ENCODE measurements at regions not wholly inside any gene's neighbourhood (a gene's known extent, or its start where the extent isn't known, plus 50 kb on each side); places are given as distances from the start of the nearest gene placed in this dataset.
"Not testable (repeated sequence)": the region's sequence is repeated elsewhere in the genome, so short reads cannot be mapped to it uniquely, and the experiment has no call there.

DNA sequence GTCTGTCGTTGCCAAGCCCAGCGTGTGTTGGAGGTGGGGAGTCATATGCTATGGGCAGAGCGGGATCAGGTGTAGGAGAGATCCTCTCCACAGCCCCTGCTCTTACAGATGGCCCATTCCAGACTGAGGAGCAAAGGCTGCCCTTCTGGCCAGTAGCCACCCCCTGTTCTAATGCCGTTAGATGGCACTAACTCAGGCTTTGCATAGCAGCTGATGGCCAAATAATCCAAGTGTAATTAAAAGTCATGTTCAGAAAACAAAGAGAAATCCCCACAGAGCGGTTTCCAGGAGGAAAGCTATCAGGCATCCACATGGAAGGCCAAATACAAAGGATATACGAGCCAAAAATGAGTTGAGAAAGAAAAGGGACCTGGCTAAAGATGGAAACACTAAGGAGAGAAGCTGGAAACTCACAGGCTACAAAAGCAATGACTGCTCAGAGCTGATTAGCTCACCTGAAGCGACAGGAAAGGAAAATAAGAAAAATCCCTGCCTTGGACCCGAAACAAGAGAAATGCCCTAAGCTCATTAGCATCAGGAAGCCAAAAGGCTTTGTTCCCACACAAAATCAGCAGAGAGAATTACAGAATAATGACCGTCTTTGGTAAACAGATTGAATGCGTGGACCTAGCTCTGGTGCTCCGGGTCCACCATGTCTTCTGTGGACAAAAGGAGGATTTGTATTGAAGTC is 1002.4 kb upstream of the KLHL29 start:
- no peak for DNase-seq

DNA sequence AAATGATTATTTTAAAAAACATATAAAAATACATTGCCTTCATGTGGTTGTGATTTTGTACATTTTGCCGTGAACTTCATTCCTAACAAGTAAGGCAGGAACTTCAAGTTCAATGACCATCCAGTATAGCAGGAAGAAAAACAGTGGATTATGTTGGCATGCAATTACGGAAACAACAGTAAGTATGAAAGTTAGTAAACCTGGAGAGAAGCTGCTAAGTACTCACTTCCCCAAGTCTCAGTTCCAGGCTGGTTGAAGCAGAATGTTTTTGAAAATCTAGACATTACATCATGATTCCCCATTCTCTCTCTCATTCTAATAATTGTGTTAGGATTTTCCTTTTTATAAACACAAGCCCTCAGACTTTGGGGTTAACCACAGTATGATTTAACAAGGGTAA is 987.1 kb upstream of the KLHL29 start:
- DNase-seq, result no peak

DNA sequence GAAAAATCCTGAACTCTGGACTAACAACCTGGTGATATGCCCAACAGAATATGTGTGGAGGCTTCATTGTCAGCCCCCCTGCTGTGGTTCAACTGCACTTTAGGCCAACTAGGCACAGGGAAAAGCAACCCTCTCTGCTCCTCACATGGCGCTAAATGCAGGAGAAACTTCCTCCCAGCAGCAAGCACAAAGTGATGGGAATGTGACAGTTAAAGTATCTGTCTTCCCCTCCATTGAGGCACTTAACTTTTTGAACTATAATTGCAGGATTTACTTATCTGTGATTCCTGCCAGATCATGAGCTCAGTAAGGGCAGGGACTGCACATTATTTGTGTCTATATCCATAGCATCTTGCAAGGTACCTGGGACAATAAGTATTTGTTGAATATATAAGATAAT is 981.2 kb upstream of the KLHL29 start:
- no peak for DNase-seq

DNA sequence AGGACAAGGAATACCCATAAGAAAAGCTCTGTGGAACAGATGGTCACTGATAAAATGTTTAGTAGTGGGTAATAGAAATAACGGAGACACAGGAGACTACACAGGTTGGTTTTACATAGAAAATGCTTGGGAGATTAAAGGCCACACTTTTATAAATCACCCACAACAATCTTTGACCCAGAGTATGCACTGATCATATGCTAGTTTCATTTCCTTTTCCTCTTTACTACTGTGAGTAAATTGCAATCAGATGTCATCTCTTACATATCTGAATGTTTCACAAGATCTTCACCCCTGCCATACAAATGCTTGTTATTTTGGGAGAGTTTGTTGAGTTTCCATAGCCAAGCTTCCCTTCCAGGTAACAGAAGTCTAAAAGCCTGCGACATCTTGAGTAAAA is 978.4 kb upstream of the KLHL29 start:
- no peak for DNase-seq

DNA sequence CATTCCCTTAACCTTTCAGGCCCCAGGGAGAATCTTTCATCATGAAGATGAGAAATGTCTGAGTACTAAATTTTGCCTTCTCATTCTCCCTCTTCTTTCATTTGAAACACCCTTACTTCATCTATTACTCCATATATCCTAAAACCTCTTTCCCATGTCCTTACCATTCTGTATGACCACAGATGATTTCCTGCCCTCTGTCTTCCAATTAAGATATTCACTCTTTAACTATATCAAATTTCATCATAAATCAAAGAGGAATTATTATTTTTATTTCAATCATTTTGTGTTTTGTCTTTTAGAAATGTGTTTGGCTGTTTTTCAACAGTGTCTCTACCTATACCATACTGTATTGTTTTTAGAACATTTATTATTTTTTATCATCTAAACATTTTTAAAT is 964.9 kb upstream of the KLHL29 start:
- no peak for DNase-seq

DNA sequence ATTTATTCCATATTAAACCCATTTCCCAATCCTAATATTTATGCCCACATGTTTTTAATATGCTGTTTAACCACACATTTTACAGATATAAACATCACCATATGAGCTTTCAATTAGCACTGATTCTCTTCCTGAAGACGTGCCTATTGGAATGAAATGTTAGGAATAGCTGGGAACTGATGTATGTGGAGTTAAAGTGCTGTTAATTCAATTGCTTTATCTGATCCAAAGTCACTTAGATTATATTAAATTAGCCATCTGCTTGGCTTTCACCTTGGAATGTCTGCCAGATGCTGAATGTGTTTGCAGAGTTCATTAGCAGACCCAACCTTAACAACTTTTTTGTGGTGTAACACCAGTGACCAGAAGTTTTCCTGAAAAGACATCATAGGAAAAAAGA is 942.9 kb upstream of the KLHL29 start:
- DNase-seq, result no peak

DNA sequence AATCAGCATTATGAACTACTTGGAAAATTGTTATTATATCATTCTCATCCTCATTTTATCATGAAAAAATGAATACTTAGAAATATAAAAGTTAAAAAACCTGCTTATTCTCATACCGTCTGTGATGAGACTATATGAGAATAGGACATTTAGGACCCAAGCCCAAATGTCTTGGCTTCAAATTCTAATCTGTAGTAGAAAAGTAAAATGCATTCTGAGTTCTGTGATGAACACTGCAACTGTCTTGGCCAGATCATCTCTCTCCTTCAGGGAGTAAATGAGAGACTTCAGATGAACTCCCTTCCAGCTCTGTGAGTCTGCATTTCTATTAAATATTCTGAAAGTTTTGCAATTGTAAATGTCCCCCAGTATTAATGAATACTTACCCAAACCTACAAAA is 940.7 kb upstream of the KLHL29 start:
- DNase-seq, result no peak

DNA sequence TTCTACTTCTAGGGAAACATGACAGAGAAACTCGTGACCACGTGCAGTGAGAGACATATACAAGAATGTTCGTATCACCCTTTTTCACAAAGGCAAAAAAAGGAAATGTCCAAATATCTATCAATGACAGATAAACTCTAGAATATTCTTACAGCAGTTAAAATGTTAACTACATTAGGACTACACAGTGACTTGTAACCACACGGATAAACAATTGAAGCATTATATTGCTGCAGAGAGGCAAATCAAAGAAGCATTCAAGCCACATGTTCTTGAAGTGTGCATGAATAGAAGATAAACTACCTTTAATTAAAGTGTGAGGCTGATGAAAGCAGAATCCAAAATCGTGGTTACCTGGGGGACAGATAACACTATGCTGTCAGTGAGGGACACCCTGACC is 935.3 kb upstream of the KLHL29 start:
- no peak for DNase-seq

DNA sequence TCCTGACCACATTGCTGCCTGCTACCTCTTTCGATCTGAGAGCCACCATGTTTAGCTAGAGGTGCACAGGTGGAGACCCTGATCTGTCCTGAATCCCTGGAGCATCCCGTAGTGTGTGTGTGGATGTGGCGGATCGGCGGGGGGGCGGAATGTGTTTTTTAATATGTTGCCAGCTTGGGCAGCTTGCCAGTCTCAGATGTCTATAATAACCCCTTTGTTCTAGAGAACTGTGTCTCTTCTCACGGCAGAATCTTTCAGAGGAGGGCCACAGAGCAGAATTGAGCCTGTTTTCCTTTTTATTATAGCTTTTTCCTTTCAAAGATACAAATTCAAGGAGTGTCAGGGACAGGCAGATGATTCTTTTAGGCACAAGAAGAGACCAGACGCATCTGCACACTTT is 934.1 kb upstream of the KLHL29 start:
- peak; percentile 11 for DNase-seq

DNA sequence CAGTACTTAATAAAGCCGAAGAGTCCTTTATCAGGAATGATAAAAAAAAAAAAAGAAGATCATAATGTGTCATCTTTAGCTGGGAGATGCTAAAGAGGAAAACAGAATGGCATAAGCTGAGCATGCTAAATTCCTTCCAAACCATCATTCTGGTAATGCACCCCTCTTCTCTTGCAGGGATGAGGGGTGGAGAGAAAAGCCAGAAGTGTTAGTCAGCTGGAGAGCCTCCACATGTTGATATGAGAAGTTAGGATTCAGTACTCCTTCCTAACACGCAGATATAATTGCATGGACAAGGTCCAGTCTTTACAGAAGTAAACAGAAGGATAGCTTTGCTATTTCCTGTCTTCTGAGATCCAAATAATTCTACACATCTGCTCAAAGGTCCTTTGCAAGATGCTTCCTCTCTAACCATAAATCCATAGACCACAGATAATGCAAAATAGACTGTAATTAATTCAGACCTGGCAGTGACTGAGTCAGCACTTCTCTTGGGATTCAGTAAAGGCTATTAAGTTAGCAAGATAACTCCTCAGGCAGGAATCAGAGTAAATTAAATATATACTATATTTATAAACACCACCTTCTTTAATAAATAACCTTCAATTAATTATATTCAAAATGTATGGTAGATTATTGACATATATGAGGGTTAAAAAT is 930.0 kb upstream of the KLHL29 start:
- no peak for DNase-seq

DNA sequence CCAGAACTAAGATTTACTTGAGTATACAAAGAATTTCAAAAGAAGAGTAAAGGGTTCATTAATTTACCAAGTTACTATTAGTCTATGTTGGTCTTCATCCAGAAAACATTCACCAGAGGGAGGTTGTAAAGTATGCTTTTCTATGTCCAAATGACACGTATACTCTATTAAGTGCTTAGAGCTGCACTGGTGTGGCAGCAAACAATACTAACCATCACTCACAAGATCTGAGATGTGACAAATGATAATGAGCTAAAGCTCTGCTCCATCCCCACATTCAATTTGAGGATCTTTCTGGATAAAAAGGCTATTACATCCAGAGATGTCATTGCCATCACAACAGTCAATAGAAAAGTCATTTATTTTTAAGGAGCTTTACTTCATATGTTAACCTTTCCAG is 926.5 kb upstream of the KLHL29 start:
- DNase-seq, result no peak

DNA sequence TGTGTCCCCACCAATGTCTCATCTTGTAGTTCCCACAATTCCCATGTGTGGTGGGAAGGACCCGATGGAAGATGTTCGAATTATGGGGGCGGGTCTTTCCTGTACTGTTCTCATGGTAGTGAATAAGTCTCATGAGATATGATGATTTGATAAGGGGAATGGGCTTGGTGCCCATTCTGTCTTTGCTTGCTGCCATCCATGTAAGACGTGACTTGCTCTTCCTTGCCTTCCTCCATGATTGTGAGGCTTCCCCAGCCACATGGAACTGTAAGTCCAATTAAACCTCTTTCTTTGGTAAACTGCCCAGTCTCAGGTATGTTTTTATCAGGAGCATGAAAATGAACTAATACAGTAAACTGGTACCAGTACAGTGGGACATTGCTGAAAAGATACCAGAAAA is 909.9 kb upstream of the KLHL29 start:
- DNase-seq, result not testable (repeated sequence)

DNA sequence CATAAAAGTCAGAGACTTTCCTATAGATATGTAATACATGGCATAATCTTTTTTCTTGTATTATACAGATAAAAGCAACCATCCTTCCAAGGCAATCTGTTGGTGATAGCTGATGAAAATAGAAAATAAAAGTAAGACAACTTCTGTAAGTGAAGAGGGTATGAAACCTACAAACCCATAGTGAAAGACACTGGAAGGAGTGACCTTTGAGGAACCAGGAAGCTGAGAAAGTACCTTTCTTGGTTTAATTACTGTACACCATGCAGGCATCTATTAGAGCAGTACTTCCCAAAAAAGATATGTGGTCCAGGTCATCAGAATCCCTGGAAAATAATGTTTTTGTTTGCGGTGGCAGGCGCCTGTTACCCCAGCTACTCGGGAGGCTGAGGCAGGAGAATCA is 906.6 kb upstream of the KLHL29 start:
- no peak for DNase-seq

DNA sequence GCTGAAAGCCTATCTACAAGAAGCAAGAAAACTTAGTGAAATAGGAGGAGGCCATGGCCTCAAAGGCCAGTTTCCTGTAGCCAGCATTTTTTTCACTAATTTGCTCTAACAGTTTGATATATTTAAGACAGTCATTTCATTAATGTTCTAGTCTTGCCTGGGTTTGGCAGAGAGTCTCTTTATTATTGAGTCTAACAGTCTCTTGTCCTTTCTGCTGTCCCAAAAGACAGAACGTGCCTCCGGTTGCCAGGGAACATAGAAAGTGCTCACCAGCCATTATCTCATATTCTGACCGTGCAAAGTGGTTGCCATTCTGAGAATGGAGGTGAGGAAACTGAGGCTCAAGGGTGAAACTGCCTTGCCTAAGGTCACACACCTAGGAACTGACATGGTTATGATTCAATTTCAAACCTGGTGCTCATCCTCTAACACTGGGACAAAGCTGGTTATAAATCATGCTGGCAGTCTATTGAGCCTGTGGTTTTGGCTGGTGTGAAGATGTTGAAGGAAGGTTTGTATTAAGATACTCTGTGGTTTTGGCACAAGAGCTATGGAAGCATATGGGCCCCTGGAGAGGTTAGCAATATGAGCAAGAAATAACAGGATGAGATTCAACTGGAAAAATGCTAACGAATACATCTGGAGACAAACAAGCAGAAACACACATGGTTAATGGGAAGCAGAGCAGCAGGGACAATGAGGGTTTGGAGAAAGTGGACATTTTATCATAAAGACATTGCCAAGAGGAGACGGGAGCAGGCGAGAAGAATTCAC is 903.3 kb upstream of the KLHL29 start:
- DNase-seq, result no peak

DNA sequence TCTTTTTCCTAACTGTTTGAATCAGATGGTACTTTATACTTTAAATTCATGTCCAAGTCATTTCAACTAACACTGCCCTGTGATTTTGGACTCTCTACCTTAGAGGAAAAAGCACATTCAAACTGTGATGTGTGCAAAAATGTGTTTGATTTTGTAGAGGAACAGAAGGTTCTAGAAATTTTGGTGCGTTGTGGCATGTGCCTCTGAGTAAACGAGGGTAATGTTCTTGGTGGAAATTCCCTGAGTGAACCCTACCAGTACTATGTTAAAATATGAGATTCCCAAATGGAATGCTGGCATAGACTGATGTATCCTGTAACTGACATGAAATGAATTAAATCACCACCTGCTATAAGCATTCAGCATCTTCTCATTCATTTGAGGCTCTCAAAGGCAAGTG is 901.9 kb upstream of the KLHL29 start:
- no peak for DNase-seq

DNA sequence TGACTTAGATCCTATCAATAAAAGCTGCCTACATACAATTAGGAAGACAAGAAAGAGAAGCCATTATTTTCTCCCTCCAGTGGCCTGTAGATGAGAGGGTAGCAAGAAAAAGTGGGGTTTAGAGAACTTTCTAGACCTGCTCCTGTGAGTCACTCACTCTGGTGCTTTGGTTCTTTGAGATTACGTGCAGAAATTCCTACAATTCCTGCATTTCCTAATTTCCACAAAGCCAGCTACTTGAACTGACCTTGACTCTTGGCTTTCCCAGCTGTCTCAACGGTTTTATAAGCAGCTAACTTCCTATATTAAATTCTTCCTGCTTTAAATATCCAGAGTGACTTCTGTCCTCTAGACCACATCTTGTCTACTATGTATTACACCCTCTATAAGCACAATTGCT is 899.5 kb upstream of the KLHL29 start:
- DNase-seq, result no peak

DNA sequence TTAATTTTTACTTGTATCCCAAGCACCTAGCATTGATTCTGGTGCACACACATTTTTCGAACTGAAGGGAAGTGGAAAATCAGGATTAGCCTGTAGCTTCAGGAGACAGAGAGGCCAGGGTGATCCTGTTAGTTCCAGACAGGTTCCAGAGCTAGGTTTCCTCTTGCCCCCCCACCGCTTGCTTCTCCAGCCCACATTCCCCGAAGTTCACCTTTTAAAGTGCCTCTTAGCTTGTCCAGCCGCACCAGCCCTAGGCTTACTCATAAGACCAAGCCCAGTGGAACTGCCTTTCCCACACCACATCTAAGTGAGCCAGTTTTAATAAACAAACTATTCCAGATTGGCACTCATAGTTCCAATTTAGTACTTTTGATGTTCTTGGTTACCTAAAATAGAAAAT is 898.6 kb upstream of the KLHL29 start:
- no peak for DNase-seq

DNA sequence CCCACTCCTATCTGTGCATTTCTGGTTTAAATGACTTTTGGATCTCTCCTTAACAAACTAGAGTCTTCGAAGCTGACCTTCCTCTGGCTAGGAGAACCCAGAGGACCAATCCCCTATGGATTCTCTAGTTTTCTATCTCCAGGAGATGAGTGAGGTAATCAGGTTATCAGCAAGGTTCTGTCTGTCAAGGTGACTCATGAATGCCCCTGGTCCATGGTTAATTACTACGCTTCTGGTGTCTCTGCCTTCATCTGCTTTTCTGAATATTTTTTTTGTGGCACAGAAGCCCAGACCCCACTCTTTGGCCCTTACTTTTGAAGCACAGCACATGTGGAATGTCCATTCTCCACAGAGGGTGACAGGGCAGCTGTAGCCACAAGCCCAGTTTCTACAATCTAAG is 897.9 kb upstream of the KLHL29 start:
- no peak for DNase-seq

DNA sequence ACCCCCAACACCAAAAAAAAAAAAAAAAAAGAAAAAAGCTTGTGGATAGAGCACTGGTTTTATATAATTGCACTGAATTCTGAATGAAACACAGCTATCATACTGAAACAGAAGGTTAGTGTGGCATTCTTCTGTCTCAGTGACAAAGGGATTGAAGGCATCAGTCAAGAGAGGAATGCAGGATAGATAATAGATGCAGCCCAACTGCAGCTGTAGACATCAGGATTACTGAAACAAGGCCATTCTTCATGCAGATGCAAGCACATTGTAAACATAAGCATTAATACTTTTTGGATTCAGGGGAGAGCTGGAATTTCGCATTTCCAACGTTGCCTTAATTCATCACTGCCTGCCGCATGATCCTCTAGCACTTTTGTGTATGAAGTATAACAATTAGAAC is 897.4 kb upstream of the KLHL29 start:
- no peak for DNase-seq

DNA sequence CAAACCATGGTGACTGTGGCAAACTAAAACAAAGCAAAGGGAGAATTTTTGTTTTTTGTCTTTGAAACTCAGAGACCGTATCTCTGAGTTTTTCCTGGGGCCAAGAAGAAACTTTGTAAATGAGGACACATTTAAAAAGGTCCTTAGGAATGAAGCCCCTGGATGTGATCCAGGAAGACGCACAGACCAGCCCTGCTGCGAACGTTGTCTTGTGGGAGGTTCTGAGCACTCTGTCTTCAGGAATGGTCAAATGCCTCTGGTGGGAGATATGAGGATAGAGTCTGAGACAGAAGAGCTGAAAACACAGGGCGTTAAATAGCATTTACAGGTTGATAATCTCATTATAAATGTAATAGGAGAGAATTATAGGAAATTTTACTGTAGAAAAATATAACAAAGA is 893.5 kb upstream of the KLHL29 start:
- DNase-seq, result no peak

DNA sequence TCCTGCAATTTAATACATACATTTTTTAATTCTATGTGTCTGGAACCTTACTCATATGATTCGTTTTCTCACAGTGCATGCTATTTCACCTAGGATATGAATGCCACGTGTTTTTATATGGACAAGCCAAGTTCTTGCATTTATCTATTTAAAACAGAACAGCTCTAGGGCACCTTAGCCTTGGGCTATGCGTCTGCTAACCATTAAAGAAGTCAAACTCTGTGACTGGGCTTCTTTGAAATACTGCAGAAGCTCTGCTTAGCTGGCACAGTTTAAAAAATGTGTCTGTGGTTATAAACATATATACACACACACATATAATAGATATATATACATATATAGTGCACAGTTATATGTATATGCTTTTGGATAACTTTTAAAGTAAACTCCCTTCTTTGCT is 890.8 kb upstream of the KLHL29 start:
- DNase-seq, result no peak

DNA sequence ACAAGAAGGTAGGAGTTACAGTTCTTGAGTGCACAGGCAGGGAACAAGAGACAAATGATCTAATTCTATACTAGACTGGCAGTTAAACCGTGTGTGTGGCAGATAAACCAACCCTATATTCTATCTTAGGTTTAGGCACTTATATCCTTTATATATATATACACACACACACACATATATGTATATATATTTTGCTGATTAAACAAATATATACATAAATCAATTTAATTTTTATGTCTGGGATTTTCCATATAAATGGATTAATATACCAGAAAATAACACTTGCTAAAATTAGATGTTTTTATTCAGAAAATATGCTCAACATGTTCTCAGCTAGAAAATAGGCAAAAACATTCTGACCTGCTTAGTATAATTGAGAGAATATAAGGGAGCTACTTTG is 887.9 kb upstream of the KLHL29 start:
- no peak for DNase-seq

DNA sequence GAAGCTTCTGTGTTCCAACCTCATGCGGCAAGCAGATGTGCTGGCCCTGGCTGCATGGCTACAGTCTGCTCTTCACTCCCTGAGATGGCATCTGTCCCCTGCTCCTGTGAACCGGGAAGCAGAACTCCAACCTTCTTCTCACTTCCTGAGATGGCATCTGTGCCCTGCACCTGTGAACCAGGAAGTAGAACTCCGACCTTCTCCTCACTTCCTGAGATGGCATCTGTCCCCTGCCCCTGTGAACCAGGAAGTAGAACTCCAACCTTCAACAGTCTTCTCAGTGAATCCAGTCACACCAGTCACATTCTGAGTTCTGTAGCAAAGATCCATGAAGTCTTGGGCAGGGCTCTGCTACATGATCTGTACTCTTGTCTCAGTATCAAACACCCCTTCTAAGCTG is 887.2 kb upstream of the KLHL29 start:
- DNase-seq, result no peak
